Adrenal gland (tissue), 5 donors: ENCODE measurements at regions not wholly inside any gene's neighbourhood (a gene's known extent, or its start where the extent isn't known, plus 50 kb on each side); places are given as distances from the start of the nearest gene placed in this dataset.

Experiments used
- CTCF ChIP-seq, 6 experiments: fragments of 450-650 bp in 4 of 6; fragments of 200-600 bp in 2 of 6; sonication (generic) in 1 of 6; IDR thresholded peaks; 1 replicate in 5 of 6; 2 replicates in 1 of 6; pipeline versions ENCODE4 v1.5.1 to v1.8.0; 2016 to 2021; ENCODE audit warnings: antibody characterized with exemption in 6 of 6, mild to moderate bottlenecking in 2 of 6, moderate library complexity in 1 of 6
- POLR2A ChIP-seq, 2 donors: fragments of 450-650 bp; IDR thresholded peaks; one replicate each; pipeline ENCODE4 v1.6.1; 2017; ENCODE audit warnings: antibody characterized with exemption in 2 of 2, mild to moderate bottlenecking in 2 of 2, moderate library complexity in 1 of 2
- donor health status: DM: no; HTN: no; CAD: no.

DNA sequence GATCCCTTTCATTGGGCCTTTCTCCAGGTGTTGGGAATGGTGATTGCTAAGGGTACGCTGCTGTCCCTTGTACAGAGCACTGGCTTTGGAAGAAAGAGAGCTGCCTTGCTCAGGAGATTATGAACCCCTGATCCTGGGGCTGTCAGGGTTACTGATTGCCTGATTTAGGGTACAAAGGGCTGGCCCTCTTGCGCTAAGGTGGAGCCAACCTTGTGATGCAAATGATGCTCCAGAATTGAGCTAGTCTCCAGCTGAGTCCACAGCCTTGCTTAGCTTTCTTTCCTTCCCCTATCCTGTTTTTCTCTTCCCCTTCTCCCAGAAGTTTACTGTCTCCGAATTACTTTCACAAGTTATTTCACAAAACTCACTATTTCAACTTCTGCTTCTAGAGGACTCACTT is 334.7 kb downstream of the AMY1C start:
- TF ChIP-seq CTCF (IDR thresholded peaks at IDR 0.05) (no peak), POLR2A (IDR thresholded peaks at IDR 0.05) (no peak)
